ENCODE measurements at regions not wholly inside any gene's neighbourhood (a gene's known extent, or its start where the extent isn't known, plus 50 kb on each side); places are given as distances from the start of the nearest gene placed in this dataset.

DNA sequence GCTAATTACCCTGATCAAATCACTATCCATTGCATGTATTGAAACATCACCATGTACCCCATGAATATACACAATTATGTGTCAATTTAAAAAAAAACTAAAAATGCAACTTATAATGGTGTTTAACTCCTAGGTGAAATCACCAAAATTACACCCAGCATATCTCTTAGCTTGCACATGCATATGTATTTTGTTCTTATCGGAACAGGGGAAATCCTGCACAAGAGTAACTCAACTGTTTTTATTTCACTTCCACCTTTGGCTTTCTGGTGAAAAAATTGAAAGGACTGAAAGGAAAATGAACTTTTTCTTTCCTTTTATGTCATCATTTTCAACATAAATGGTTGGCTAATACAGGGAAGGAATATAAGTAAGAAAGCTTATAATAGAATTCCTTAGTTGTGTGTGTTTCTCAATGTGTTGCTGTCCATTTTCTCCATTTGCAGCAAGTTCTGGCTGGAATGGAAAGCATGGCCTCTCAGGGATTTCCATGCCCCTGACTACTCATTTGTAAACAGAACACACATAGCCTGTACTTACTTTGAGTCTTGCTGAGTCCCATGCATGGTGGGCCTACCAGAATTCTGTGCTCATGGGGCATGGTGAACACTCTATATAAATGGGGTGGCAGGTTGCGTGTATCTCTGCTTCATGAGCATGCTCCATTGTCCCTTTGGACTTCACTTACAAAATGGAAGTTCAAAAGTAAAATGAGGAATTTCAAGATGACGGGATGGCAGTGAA is 462.0 kb downstream of the HS3ST3B1 start:
- no peak for DNase-seq (ENCODE audit: low spot score)

DNA sequence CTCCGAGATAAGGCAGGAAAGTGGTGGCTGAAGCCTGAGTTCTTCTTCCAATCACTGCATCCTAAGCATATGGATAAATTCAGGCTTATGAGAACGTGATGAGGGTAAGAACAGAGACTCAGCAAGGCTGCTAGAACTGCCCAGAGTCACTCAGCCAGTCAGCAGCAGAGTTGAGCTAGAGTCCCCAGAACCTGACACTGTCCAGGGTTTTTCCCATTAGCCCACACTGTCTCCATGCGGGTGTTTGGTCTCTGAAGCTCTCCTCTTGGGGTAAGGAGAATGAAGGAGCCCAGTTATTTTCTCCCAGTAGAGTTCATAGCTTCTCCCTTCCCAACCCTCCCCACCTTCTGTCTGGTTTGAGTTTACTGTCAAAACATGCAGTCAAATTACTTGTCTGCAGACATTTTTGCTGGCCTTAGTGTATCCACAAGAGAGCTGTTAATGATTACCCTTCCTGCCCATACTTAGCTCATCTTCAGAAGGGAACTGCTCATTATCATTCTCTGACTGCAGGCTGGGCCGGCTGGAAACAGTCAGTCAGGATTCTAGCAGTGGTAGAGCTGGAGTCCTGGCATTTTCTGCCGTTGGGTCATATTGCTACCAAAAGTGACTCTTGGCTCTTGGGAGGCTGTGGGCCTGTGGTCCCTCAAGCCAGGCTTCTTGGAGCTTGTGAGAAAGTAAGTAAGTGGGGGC is 460.0 kb downstream of the HS3ST3B1 start:
- no peak for DNase-seq (ENCODE audit: low spot score)

DNA sequence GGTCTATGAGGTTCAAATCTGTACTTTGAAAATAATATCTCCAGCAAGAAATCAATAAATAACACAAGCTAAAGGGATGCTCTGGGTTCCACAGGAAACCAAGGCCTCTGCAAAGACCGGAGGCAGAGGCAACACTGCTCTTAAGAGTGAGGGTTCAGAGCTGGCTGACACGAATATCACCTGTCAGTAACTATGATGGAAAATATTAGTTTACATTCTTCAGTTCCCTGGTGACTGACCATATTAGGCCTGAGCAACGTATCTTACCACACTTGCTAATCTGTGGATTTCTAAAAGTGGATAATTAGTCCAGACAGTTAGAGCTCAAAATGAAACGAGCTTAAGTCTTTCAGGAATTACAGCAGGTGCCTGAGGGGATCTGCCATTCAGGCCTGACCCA is 459.3 kb downstream of the HS3ST3B1 start:
- no peak for DNase-seq (ENCODE audit: low spot score)

DNA sequence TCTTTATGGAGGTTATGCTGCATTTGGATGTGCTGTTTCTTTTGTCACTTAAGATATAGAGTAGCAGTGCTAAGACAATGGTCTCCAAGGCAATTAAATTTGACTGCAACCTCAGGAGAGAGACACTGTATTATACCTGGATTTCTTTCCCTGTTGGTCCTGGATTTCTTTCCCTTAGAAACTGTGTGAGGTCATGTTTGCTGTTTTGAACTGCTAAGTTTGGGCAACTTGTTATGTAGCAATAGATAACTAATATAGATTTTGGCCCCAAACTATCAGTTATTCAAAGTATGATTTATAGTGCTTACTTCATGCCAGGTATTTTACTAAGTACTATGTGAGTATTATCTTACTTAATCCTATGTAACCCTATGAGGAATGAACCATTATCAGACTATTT is 458.4 kb downstream of the HS3ST3B1 start:
- no peak for DNase-seq (ENCODE audit: low spot score)

DNA sequence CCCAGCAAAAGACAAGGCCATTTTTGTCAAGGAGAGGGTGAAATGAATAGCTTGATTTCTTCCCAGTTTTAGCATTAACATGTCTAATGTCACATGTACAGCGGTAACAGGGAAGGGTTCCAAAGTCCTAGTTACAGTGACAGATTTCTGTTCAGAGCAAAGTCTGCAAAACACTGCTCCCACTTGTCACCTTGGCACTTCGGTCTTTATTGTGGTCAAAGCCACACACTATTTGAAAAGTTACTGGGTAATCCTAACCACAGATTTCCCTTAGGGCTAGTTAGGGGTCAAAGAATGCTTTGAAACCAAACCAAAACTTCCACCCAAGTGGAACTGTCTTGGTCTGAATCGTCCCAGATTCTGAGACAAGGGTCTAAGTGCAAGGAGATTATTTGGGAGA is 455.6 kb downstream of the HS3ST3B1 start:
- DNase-seq (ENCODE audit: low spot score): no peak

DNA sequence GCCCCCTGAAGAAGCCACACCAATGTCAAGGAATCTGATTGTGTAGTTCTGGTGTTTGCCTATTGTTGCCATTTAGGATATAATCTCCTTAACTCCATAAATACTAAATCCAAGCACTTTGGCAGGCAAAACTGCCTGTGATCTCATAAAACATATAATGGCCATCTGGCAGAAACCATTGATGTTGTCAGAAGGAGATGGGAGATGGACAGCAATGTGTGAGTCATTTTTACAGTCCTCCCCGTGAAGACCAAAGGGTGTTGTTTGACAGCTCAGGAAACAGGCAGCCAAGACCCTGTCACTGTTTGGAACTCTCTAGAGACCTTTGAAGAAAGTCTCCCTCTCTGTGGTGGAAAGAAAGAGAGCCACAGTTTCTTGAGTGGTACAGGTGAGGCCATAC is 454.1 kb downstream of the HS3ST3B1 start:
- no peak for DNase-seq (ENCODE audit: low spot score)

DNA sequence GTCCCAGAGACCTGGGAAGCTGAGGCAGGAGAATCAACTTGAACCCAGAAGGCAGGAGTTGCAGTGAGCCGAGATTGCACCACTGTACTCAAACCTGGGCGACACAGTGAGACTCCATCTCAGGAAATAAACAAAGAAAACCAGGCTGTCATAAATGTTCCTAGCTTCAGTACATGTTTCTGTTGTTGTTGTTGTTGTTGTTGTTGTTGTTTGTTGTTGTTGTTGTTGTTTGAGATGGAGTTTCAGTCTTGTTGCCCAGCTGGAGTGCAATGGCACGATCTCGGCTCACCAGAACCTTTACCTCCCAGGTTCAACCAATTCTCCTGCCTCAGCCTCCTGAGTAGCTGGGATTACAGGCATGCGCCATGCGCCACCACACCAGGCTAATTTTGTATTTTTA is 452.5 kb downstream of the HS3ST3B1 start:
- DNase-seq (ENCODE audit: low spot score): no peak

DNA sequence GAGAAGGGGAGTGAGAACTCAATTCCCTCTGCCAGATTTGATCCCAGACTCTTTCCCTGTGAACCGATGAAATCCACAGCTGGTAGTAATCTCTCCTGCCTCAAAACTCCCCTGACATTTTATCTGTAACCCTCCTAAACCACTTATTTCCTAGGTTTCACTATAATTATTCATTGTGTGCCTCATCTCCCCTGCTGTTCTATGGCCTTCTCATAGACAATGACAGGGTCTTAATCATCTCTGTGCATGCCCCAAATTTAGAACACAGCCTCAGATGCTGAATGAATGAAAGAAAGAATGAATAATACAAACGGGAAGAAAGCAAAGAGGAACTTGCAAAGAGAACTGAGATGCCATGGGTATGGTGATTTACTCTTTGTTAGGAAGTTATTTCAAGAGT is 451.1 kb downstream of the HS3ST3B1 start:
- no peak for DNase-seq (ENCODE audit: low spot score)

DNA sequence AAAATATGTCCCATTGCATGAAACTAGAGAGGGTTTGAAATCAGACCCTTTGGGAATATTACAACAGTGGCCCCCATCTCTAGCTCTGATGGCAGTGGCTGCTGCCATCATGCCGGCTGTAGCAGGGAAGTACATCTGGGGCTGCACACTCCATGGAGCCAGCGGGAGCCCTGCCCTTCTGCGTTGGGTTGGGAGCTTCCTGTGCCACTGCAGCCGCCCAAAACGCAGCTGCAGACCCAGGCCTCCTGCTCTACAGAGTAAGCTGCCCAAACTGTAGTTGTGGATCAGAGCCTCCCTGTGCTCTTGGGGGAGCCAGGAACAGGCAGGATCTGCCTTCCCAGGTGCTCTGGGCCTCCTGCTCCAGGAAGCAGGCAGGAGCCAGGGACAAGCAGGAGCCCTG is 450.0 kb downstream of the HS3ST3B1 start:
- no peak for DNase-seq (ENCODE audit: low spot score)

DNA sequence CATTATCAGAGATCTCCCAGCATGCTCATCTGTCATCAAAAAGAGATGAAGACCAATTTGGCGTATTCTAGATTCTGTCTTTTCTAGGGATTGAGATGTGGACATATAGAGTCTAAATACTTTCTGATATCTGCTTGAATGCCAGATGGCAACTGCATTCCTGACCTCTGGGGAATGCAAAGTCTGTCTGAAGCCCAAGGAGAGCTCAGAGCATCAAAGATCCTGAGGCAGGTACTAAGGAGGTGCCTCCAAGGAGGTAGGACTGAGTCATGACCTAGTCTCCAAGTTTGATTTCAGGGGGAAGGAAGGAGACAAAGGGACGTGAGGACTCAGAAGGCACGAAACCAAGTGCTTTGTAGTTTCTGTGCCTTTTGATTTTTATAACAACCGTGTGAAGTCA is 448.4 kb downstream of the HS3ST3B1 start:
- no peak for DNase-seq (ENCODE audit: low spot score)

DNA sequence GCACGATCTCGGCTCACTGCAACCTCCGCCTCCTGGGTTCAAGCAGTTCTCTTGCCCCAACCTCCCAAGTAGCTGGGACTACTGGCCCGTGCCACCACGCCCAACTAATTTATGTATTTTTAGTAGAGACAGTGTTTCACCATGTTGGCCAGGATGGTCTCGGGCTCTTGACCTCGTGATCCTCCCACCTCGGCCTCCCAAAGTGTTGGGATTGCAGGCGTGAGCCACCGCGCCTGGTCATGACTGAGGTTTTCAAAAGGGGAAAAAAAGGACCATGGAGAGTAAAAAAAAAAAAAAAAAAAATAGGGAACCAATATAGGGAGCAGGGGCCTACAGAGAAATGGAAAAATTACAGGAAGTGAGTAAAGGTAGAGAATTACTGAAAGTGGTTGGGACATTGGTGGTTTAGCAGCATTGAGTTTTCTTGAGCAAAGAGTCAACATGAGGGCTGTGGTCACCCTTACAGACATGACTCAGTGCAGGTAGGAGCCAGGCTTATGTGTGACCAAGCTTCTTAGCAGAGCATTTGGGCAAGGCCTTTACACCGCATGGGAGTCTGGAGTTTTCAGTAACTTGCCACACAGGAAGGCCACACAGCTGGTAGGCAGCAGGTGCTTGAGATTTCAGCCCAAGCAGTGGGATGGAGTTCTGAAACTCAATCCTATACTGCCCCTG is 447.3 kb downstream of the HS3ST3B1 start:
- no peak for DNase-seq (ENCODE audit: low spot score)

DNA sequence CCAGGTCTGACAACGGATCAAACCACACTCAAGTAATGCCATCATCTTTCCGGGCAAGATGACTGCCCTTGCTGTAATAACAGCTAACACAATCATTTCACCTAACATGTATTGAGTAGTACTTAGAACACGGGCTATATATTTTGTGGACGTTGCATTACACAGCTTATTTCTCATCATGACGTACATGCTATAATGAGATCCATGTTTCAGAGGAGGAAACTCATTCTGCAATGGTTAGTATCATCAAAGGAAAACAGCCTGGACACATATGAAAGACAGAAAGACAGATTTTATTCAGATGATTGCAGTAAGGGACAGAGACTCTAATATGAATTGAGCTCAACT is 446.7 kb downstream of the HS3ST3B1 start:
- no peak for DNase-seq (ENCODE audit: low spot score)

DNA sequence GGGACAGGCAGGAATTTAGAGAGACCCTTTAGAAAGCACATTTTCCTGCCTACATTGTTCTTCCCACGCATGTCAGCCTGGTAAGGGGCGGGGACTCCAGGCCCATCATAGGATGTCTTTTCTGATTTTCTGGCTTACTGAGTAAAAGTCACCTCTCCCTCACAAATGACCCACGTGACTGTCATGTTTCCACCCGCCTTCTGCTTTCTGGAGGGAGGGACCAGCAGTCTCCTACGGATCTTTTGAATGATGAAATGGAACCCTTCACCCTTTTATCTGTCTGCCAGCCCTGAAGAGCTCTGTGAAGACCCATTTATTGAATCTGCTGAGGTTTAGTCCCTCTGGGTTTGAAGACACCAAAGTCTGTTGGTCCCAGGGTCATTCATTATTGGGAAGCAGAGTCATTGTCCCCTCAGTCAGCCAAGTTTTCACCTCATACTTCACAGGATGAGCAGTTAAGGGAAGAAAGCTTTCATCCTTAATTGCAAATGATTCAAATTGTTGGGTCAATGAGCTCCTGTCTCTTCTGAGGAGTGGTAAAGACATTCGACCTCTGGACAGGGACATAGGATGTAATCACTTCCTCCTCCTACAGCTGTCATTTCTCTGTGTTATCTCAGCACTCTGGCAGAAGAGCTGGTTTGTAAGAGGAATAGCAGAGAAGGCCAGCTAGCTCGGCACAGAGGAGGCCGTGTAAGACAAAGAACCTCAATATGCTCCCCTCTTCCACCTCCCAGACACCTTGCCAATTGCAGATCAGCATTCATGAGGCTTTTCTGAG is 446.1 kb downstream of the HS3ST3B1 start:
- no peak for DNase-seq (ENCODE audit: low spot score)

DNA sequence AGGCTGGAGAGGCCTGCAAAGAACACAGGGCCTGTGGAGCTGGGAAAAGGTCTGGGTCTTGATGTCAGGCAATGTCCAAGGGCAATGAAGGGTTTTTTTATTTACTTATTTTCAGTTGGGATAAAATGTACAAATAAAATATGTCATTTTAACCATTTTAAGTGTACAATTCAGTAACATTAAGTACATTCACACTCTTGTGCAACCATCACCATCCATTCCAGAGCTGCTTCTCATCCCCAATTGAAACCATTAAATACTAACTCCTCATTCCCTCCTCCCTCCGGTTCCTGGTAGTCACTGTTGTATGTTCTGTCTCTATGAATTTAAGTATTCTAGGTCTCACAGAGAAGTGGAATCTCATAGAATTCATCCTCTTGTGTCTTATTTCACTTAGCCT is 444.7 kb downstream of the HS3ST3B1 start:
- no peak for DNase-seq (ENCODE audit: low spot score)

DNA sequence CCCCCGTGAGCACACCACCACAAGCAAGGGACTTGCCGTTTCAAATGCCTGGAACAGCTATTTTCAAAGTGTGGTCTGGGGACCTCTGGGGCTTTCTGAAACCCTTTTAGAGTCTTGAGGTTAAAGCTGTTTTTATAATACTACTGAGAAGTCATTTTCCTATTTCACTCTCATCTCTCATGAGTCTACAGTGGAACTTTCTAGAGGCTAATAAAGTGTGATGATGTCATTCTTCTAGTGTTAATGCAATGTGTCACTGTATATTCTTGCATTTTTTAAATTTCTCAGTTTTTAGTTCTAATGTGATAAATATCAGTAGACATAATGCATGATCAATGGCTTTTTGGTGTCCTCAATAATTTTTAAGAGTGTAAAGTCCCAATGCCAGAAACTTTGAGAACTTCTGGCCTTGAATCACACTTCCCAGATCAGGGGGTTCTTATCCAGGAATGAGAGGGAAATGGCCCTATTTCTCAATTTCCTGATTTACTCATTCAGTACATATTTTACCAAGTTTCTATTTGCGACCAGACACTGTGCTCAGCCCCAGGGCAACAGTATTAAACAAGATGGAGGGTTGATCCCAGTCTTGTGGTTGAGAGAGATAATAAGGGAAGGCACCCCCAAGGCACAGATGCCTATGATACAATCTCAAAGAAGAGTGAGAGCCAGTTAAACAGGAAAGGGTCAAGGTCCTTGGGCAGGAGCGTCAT is 444.0 kb downstream of the HS3ST3B1 start:
- no peak for DNase-seq (ENCODE audit: low spot score)

DNA sequence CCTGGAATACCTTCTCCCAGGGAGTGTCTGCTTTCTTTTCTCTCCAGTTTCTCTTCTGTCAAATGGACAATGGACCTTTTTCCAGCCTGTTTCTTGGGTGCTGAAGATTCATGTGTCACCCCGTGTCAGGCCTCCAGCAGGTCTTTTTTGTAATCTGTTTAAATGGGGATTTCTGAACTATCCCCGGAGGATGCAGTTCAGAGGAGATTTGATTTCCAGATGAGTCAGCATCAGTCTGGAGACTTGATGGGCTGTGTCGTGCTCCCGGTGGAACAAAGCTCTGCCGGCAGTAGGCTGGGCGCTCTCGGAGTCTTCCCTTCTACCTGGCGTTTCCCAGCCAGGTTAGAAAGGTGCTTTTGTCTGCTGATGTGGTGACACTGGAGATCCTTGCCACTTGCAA is 440.6 kb downstream of the HS3ST3B1 start:
- DNase-seq (ENCODE audit: low spot score): no peak

DNA sequence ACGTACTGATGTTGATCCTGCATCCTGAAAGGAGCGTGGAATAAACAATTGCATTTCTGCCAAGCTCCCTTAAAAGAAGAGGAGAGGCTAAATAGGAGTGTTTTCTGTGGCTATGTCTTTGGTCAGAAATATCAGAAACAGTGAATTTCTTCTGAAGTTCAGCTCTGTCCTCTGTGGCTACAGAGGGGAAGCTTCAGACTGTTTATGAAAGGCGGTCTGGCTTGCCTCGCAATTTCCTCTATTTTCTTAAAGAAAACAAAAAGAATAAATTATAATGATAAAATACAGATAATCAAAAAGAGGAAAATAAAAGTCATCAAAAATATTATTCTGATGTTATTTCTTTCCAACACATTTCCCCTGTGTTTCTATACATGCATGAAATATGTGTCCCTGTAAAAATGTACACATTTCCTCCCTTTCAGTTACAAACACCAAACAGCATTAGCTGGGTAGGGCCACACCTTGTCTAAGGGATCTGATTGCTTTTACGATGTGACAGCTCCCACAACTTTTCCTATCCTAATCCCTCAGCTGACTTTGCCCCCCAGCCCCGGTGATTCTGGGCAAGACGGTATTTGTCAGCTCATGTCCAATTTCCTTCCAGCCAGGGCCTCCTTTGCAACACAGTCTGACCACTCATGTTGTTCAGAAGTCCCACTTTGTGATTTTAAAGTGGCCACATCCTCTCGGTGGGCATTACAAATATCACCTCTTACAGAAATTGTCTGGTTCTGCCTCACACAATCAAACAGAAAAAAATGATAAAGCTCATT is 439.0 kb downstream of the HS3ST3B1 start:
- DNase-seq (ENCODE audit: low spot score): no peak

DNA sequence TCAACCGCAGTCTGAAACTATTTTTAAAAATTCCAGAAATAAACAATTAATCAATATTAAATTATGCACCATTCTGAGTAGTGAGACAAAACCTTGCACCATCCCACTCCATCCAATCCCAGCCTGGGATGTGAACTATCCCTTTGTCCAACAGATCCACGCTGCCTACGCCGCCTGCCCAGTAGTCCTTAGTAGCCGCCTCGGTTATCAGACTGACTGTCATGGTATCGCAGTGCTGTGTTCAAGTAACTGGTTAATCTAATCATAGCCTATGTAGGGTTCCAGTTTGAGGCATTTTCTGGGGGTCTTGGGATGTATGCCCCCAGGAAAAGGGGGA is 437.7 kb downstream of the HS3ST3B1 start:
- no peak for DNase-seq (ENCODE audit: low spot score)

DNA sequence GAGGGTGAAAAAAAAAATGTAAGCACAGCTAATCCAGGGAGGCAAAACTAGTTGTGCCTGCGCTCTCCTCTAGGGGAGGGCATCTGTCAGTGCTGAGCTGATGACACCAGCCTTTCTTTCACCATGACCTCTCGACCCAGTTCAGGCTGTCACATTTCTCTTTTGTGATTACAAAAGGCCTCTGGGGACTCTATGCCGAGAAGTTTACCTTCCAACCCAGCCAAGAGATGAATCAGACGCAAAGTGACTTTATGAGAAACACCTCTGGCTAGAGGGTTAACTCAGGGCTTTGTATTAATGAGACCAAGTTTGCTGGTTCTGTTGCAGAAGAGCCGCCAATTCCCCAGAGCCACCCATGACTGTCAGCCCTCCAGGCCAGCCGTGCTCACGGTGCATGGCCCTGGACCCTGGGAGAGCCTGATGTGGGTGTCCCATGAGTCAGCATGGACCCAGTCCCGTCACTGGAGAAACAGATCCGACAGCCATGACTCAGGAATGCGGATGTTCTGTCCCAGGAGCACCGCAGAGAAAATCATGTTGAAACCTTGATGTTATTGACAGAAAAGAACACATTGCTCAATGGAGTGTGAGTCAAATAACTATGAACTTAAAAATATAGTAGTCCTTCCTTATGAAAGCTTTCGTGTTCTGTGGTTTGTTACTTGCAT is 437.2 kb downstream of the HS3ST3B1 start:
- DNase-seq (ENCODE audit: low spot score): no peak

DNA sequence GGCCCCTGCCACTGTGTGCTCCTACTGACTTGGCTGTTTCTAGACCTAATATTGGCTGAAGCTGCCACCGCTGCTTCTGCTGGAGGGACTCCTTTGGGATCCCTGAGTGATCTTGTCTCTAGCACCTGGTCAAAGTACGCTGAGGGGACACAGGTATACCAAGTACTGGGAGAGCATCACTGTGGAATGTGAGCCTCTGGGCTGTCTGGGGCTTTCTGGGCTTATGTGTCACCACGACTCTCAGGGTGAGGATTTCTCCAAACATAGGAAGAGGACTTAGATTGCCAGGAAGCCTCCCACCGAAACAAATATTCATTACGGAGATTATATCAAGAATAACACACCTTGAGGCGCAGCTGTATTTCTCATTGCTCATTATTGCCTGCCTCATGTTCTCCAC is 435.8 kb downstream of the HS3ST3B1 start:
- DNase-seq (ENCODE audit: low spot score): no peak

DNA sequence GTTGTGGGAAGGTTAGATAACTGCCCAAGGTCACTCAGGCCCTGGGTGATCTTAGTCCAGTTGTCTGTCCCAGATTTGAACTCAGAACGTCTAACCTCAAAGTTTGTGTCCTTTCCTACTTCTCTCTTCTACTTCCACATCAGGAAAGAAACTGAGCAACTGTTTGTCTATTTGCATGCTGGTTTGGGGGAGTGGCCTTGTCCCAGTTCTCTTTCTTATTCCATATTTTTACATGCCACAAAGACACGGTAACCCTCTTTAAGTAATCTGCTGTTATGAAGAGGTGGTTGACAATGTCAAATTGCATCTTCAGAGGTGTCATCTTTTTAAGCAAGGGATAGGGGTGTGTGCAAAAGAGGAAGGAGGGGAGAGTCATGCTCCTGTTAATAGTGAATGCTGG is 432.5 kb downstream of the HS3ST3B1 start:
- DNase-seq (ENCODE audit: low spot score): no peak
